GM23248 (cell line): ENCODE measurements at regions not wholly inside any gene's neighbourhood (a gene's known extent, or its start where the extent isn't known, plus 50 kb on each side); places are given as distances from the start of the nearest gene placed in this dataset.

ENCODE experiments used
- EZH2 ChIP-seq: fragments of 200-600 bp; sonication (generic); IDR thresholded peaks from 2 replicates; pipeline ENCODE4 v1.6.1; 2018; ENCODE audit warnings: antibody characterized with exemption, mild to moderate bottlenecking; ENCODE audit not compliant: insufficient read depth, poor library complexity, severe bottlenecking
- EZH2phosphoT487 ChIP-seq: fragments of 200-600 bp; sonication (generic); IDR thresholded peaks from 2 replicates; pipeline ENCODE4 v1.6.1; 2018; ENCODE audit warnings: antibody characterized with exemption, moderate library complexity, mild to moderate bottlenecking, low read depth; ENCODE audit not compliant: insufficient read depth

- no peak for TF ChIP-seq EZH2
- TF ChIP-seq EZH2phosphoT487 = no peak
Observed at GRCh38 chr16:79394206-79394605, 206.3 kb downstream of the MAF start.
